ENCODE measurements at regions not wholly inside any gene's neighbourhood (a gene's known extent, or its start where the extent isn't known, plus 50 kb on each side); places are given as distances from the start of the nearest gene placed in this dataset.

DNA sequence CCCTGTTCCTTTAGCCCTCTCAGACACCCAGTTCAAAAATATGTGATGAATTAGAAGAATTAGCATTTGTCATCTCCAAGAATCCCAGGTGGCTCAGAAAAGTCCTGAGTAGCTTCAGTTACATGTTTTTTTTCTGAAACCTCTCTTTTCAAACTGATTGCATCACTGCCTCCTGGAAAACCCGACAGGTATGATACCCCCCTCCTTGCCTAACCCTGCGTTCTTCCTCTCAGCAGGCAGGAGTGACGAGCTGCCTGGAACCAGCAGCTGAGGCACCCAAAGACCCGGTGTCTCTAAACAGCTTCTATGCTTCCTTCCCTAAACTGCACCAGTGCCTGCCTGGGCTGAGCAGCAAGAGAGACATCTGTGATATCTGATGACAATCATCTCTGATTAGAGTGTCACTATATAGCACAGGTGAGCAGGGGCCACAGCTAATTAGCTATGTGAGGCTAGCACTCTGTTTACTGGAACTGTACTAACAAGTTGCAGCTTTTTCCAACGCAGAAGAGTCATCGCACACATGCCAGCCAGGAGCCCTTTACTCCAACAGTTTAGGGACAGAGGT, 376.4 kb upstream of the ATP5MC3 start:
- Histone ChIP-seq H3K9me2 (ENCODE audit: low read depth, low read length) (no peaks in the 10 kb centered on the region), H3K27me3 (ENCODE audit: insufficient read depth, low read length) (no peaks in the 10 kb centered on the region), H3K4me2 (ENCODE audit: low read length) (no peak overlapping the region), H2AFZ (ENCODE audit: low read length) (no peak overlapping the region), H3K9ac (ENCODE audit: low read length) (no peak overlapping the region), H3K27ac (ENCODE audit: low read depth, low read length, poor library complexity, severe bottlenecking) (no peak overlapping the region), H3K36me3 (ENCODE audit: insufficient read depth, low read length) (no peaks in the 10 kb centered on the region), H4K20me1 (ENCODE audit: insufficient read depth, low read length) (no peaks in the 10 kb centered on the region), H3F3A (ENCODE audit: insufficient read depth, low read length) (no peaks in the 10 kb centered on the region), H3K4me3 (ENCODE audit: low read depth, low read length, poor library complexity, severe bottlenecking) (no peak overlapping the region), H3K79me2 (ENCODE audit: insufficient read depth, low read length) (no peaks in the 10 kb centered on the region), H3K4me1 (ENCODE audit: insufficient read depth, low read length, severe bottlenecking) (no peaks in the 10 kb centered on the region), H3K9me3 (ENCODE audit: low read length) (no peaks in the 10 kb centered on the region)
- TF ChIP-seq EZH2 (IDR thresholded peaks at IDR 0.05; ENCODE audit: borderline replicate concordance, low read length), result no peak
- TF ChIP-seq, protein P1, sequence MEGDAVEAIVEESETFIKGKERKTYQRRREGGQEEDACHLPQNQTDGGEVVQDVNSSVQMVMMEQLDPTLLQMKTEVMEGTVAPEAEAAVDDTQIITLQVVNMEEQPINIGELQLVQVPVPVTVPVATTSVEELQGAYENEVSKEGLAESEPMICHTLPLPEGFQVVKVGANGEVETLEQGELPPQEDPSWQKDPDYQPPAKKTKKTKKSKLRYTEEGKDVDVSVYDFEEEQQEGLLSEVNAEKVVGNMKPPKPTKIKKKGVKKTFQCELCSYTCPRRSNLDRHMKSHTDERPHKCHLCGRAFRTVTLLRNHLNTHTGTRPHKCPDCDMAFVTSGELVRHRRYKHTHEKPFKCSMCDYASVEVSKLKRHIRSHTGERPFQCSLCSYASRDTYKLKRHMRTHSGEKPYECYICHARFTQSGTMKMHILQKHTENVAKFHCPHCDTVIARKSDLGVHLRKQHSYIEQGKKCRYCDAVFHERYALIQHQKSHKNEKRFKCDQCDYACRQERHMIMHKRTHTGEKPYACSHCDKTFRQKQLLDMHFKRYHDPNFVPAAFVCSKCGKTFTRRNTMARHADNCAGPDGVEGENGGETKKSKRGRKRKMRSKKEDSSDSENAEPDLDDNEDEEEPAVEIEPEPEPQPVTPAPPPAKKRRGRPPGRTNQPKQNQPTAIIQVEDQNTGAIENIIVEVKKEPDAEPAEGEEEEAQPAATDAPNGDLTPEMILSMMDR (IDR thresholded peaks at IDR 0.05; ENCODE audit: low read length), result no peak

DNA sequence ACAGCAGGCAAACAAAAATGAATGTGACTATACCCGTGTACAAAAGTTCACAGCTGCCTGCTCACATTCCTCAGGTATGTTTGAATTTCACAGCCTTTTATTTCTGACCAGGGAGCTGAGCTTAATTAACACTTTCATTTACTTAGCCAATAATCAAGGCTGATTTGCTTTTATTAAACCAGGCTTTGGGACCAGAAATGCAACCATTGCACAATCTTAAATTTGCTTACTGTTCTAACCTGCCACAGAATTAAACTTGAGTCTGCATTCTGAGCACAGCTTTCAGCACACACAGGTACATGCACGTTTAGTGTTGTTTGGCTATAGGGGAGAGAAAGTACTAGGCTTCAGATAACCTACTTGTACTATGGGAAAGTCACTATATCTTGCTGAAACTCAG, 372.4 kb upstream of the ATP5MC3 start:
- H3K36me3 ChIP-seq (ENCODE audit: insufficient read depth, low read length), result no peaks in the 10 kb centered on the region
- no peaks in the 10 kb centered on the region for H3K79me2 ChIP-seq (ENCODE audit: insufficient read depth, low read length)
- no peak overlapping the region for H3K4me2 ChIP-seq (ENCODE audit: low read length)
- H3F3A ChIP-seq (ENCODE audit: insufficient read depth, low read length), result no peaks in the 10 kb centered on the region
- no peak overlapping the region for H3K27ac ChIP-seq (ENCODE audit: low read depth, low read length, poor library complexity, severe bottlenecking)
- H3K9me2 ChIP-seq (ENCODE audit: low read depth, low read length), result no peaks in the 10 kb centered on the region
- no peak overlapping the region for H3K9ac ChIP-seq (ENCODE audit: low read length)
- TF ChIP-seq EZH2 (IDR thresholded peaks at IDR 0.05; ENCODE audit: borderline replicate concordance, low read length), result no peak
- TF ChIP-seq, protein P1 (IDR thresholded peaks at IDR 0.05; ENCODE audit: low read length), result no peak
- H3K9me3 ChIP-seq (ENCODE audit: low read length), result no peaks in the 10 kb centered on the region
- H4K20me1 ChIP-seq (ENCODE audit: insufficient read depth, low read length), result no peaks in the 10 kb centered on the region
- H3K4me3 ChIP-seq (ENCODE audit: low read depth, low read length, poor library complexity, severe bottlenecking), result no peak overlapping the region
- H3K27me3 ChIP-seq (ENCODE audit: insufficient read depth, low read length), result no peaks in the 10 kb centered on the region
- no peaks in the 10 kb centered on the region for H3K4me1 ChIP-seq (ENCODE audit: insufficient read depth, low read length, severe bottlenecking)
- H2AFZ ChIP-seq (ENCODE audit: low read length), result no peak overlapping the region

DNA sequence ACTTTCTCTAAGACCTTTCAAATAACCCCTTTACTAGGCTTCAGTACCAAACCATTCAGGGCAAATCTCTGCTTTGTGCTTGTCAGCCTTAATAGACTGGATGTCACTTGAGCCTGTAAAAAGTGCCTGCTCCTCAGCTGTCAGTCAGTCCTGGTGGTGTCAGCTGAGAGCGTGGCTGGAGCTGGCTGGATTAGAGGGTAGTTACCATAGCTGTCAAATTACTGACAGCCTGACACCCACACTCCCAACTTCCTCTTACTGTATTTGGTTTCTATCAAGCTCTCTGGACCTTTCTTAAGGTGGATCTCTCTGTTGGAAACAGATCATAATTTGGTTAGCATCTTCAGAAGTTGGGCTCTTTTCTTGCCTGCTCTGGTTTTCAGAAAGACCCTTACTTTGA, 371.4 kb upstream of the ATP5MC3 start:
- H3K4me3 ChIP-seq (ENCODE audit: low read depth, low read length, poor library complexity, severe bottlenecking), result no peak overlapping the region
- no peak overlapping the region for H3K4me2 ChIP-seq (ENCODE audit: low read length)
- H3K9ac ChIP-seq (ENCODE audit: low read length), result no peak overlapping the region
- H3K79me2 ChIP-seq (ENCODE audit: insufficient read depth, low read length), result no peaks in the 10 kb centered on the region
- no peaks in the 10 kb centered on the region for H3F3A ChIP-seq (ENCODE audit: insufficient read depth, low read length)
- no peaks in the 10 kb centered on the region for H3K9me3 ChIP-seq (ENCODE audit: low read length)
- no peaks in the 10 kb centered on the region for H3K27me3 ChIP-seq (ENCODE audit: insufficient read depth, low read length)
- no peak for TF ChIP-seq EZH2 (IDR thresholded peaks at IDR 0.05; ENCODE audit: borderline replicate concordance, low read length)
- TF ChIP-seq, protein P1 (IDR thresholded peaks at IDR 0.05; ENCODE audit: low read length), result no peak
- H3K4me1 ChIP-seq (ENCODE audit: insufficient read depth, low read length, severe bottlenecking), result no peaks in the 10 kb centered on the region
- no peaks in the 10 kb centered on the region for H4K20me1 ChIP-seq (ENCODE audit: insufficient read depth, low read length)
- no peaks in the 10 kb centered on the region for H3K36me3 ChIP-seq (ENCODE audit: insufficient read depth, low read length)
- no peak overlapping the region for H3K27ac ChIP-seq (ENCODE audit: low read depth, low read length, poor library complexity, severe bottlenecking)
- H3K9me2 ChIP-seq (ENCODE audit: low read depth, low read length), result no peaks in the 10 kb centered on the region
- H2AFZ ChIP-seq (ENCODE audit: low read length), result no peak overlapping the region
